Right atrium auricular region (tissue), 2 donors: ENCODE measurements at regions not wholly inside any gene's neighbourhood (a gene's known extent, or its start where the extent isn't known, plus 50 kb on each side); places are given as distances from the start of the nearest gene placed in this dataset.

Experiments
- DNase-seq: peaks from one replicate; pipeline ENCODE4 v3.0.0-alpha.2; 2019; ENCODE audit warnings: low spot score
- H3K27ac ChIP-seq, 2 donors: fragments of 200-600 bp; sonication (generic); 1 replicate in 1 of 2; 2 replicates in 1 of 2; pipeline ENCODE4 v1.5.1; 2016 to 2019
- H3K27me3 ChIP-seq, 2 donors: fragments of 200-600 bp; sonication (generic); one replicate each; pipeline versions ENCODE4 v1.5.1 to v1.6.0; 2017 to 2019
- H3K36me3 ChIP-seq: fragments of 200-600 bp; sonication (generic); one replicate; pipeline ENCODE4 v1.5.1; 2016
- H3K4me1 ChIP-seq, 2 donors: fragments of 200-600 bp; sonication (generic); one replicate each; pipeline versions ENCODE4 v1.5.1 to v1.6.0; 2017 to 2019
- H3K4me3 ChIP-seq, 2 donors: fragments of 200-600 bp; sonication (generic); 1 replicate in 1 of 2; 2 replicates in 1 of 2; pipeline ENCODE4 v1.5.1; 2017 to 2019; ENCODE audit warnings: mild to moderate bottlenecking in 1 of 2, moderate library complexity in 1 of 2
- H3K9me3 ChIP-seq, 2 donors: fragments of 200-600 bp; sonication (generic); one replicate each; pipeline ENCODE4 v1.5.1; 2019
- CTCF ChIP-seq, 2 donors: fragments of 200-600 bp; sonication (generic); IDR thresholded peaks; one replicate each; pipeline ENCODE4 v1.5.1; 2019; ENCODE audit warnings: antibody characterized with exemption in 2 of 2

- TF ChIP-seq CTCF (IDR thresholded peaks at IDR 0.05), result no peak
- Histone ChIP-seq H3K4me3 (no peak overlapping the region), H3K4me1 (no peaks in the 10 kb centered on the region), H3K9me3 (no peaks in the 10 kb centered on the region), H3K27ac (no peak overlapping the region), H3K27me3 (no peaks in the 10 kb centered on the region), H3K36me3 (no peaks in the 10 kb centered on the region)
- no peak for DNase-seq
These were observed 63.3 kb upstream of the EXOC2 start for GRCh38 chr6:756224-756623.

DNA sequence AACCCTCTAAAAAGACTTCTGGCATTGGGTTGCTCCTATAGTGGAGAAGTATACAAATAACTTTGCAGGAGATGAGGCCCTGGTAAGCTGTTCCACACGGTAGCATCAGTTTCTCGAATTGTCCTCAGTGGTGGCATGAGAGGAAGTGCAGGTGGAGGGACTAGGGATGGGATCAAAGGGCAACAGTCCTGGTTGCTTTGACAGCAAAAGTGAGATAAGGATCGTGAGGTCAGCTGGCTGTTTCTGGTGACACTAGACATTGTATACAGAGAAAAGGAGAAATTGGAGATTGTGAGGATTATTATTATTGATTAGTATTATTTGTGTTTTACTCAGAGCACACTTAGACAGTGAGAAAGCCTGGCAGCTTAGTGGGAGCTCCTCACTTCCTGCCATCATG lies 61.3 kb upstream of the EXOC2 start:
- Histone ChIP-seq H3K4me3 (no peak overlapping the region), H3K9me3 (no peaks in the 10 kb centered on the region), H3K27ac (no peak overlapping the region), H3K4me1 (no peaks in the 10 kb centered on the region), H3K36me3 (no peaks in the 10 kb centered on the region), H3K27me3 (no peaks in the 10 kb centered on the region)
- no peak for DNase-seq
- no peak for TF ChIP-seq CTCF (IDR thresholded peaks at IDR 0.05)

GRCh38 chr6:753486-753885 lies 60.5 kb upstream of the EXOC2 start:
- no peaks in the 10 kb centered on the region for H3K4me1 ChIP-seq

DNA sequence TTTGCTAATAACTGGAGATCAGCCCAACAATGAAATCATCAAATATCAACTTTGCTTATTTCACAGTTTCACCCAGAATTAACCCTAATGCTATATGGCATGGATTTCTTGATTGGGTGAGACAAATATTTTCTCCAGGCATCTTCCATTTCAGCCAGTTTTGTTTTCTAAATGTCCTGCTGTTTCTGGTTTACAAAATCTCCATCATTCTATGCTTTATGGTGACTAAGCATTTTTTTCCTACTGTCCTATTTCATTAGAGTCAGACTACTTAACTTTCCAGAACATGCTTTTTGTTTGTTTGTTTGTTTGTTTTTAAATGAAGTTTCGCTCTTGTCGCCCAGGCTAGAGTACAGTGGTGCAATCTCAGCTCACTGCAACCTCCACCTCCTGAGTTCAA lies 59.5 kb upstream of the EXOC2 start:
- Histone ChIP-seq H3K27ac (no peak overlapping the region), H3K27me3 (no peaks in the 10 kb centered on the region), H3K9me3 (no peaks in the 10 kb centered on the region), H3K4me1 (no peaks in the 10 kb centered on the region), H3K36me3 (no peaks in the 10 kb centered on the region), H3K4me3 (no peak overlapping the region)
- DNase-seq, result no peak
- TF ChIP-seq CTCF (IDR thresholded peaks at IDR 0.05), result no peak

More at GRCh38 chr6:753486-753885, 60.5 kb upstream of the EXOC2 start:
- H3K9me3 ChIP-seq, result no peaks in the 10 kb centered on the region
- no peaks in the 10 kb centered on the region for H3K36me3 ChIP-seq
- no peak for TF ChIP-seq CTCF (IDR thresholded peaks at IDR 0.05)
- no peaks in the 10 kb centered on the region for H3K27me3 ChIP-seq
- no peak overlapping the region for H3K27ac ChIP-seq
- no peak overlapping the region for H3K4me3 ChIP-seq
- DNase-seq, result no peak

DNA sequence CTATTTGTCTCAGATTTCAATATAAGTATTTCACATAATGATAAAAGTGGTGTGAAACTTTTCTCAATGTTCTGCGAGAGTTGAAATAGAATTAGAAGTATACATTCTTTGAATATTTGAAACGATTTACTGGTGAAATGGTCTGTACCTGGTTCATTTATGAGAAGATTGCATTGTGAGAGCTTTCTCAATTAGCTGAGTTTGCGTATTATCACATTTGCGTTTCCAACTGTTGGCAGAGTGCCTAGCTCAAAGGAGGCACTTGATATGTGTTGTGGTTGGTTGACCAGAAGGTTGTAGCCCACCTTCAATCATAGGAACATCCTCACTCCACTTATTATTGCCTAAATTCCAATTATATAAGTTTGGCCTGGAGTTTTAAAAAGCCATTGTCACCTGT lies 58.8 kb upstream of the EXOC2 start:
- no peak overlapping the region for H3K4me3 ChIP-seq
- no peaks in the 10 kb centered on the region for H3K27me3 ChIP-seq
- TF ChIP-seq CTCF (IDR thresholded peaks at IDR 0.05), result no peak
- H3K36me3 ChIP-seq, result no peaks in the 10 kb centered on the region
- H3K9me3 ChIP-seq, result no peaks in the 10 kb centered on the region
- no peaks in the 10 kb centered on the region for H3K4me1 ChIP-seq
- no peak overlapping the region for H3K27ac ChIP-seq
- no peak for DNase-seq

GRCh38 chr6:747921-748320 lies 55.0 kb upstream of the EXOC2 start:
- Histone ChIP-seq H3K27me3 (no peaks in the 10 kb centered on the region), H3K4me1 (no peaks in the 10 kb centered on the region), H3K36me3 (no peaks in the 10 kb centered on the region), H3K9me3 (no peaks in the 10 kb centered on the region), H3K4me3 (no peak overlapping the region), H3K27ac (no peak overlapping the region)
- no peak for DNase-seq
- TF ChIP-seq CTCF (IDR thresholded peaks at IDR 0.05), result no peak
